SU-DHL-6 (cell line): ENCODE measurements at regions not wholly inside any gene's neighbourhood (a gene's known extent, or its start where the extent isn't known, plus 50 kb on each side); places are given as distances from the start of the nearest gene placed in this dataset.

Source experiments
- CTCF ChIP-seq: fragments of 200-600 bp; sonication (generic); IDR thresholded peaks from one replicate; pipeline ENCODE4 v1.5.1; 2017; ENCODE audit warnings: antibody characterized with exemption, mild to moderate bottlenecking, low read length, moderate library complexity; ENCODE audit not compliant: insufficient read depth, poor library complexity, severe bottlenecking
- EZH2phosphoT487 ChIP-seq: fragments of 200-600 bp; sonication (generic), shearing (Covaris generic); conservative IDR thresholded peaks from 2 replicates; pipeline ENCODE4 v1.6.1; 2018; ENCODE audit warnings: mild to moderate bottlenecking, antibody characterized with exemption, low read length, moderate library complexity, mixed read lengths

GRCh38 chr4:140315019-140315418 lies 58.4 kb upstream of the SCOC start:
- no peak for TF ChIP-seq CTCF
- no peak for TF ChIP-seq EZH2phosphoT487
